ENCODE measurements at regions not wholly inside any gene's neighbourhood (a gene's known extent, or its start where the extent isn't known, plus 50 kb on each side); places are given as distances from the start of the nearest gene placed in this dataset.

- H4K8ac ChIP-seq (replicated peaks; ENCODE audit: insufficient read length, low read depth, low read length) = no peak overlapping the region
- H3T11ph ChIP-seq (ENCODE audit: low read length) = no peak overlapping the region
- H3K9ac ChIP-seq (ENCODE audit: extremely low read depth, insufficient read length, low read length) = no peak overlapping the region
- H2BK5ac ChIP-seq (ENCODE audit: insufficient read length, low read length) = no peak overlapping the region
- no peak overlapping the region for H3K18ac ChIP-seq (ENCODE audit: insufficient read length, low read depth, low read length)
- H3K4me1 ChIP-seq (ENCODE audit: insufficient read depth, low read length) = no peaks in the 10 kb centered on the region
- H3K14ac ChIP-seq (ENCODE audit: insufficient read depth, low read length) = no peak overlapping the region
- WGBS (ENCODE audit: extremely low coverage, insufficient read length, low lambda C conversion rate) = no CpG with 5 or more reads among the region's 1 CpG
- H2BK120ac ChIP-seq (ENCODE audit: low read depth, low read length, poor library complexity, severe bottlenecking) = no peak overlapping the region
- no peaks in the 10 kb centered on the region for H3K79me2 ChIP-seq (ENCODE audit: insufficient read depth, low read length)
- H3K27ac ChIP-seq (ENCODE audit: insufficient read length, low read depth, low read length) = no peak overlapping the region
- Mint-ChIP-seq H3K9me3 (no peaks in the 10 kb centered on the region), H3K27ac (no peak overlapping the region), H3K36me3 (ENCODE audit: insufficient read depth in 1 of 3, low read depth in 3 of 3) (no peaks in the 10 kb centered on the region), H3K4me1 (no peaks in the 10 kb centered on the region), H3K27me3 (ENCODE audit: low read depth) (no peaks in the 10 kb centered on the region), H3K4me3 (no peak overlapping the region)
- H4K20me1 ChIP-seq (ENCODE audit: control insufficient read depth, insufficient read depth, insufficient read length) = no peaks in the 10 kb centered on the region
- no peak overlapping the region for H3K23ac ChIP-seq (ENCODE audit: insufficient read length, low read depth, low read length)
- no peak overlapping the region for H2AK5ac ChIP-seq (ENCODE audit: insufficient read length, low read length)
- no peak for DNase-seq
- H3K27me3 ChIP-seq (ENCODE audit: insufficient read depth, low read length) = no peaks in the 10 kb centered on the region
- H4K5ac ChIP-seq (ENCODE audit: insufficient read length, low read depth, low read length) = no peak overlapping the region
- H2BK15ac ChIP-seq (ENCODE audit: low read depth, low read length) = no peak overlapping the region
- no peak overlapping the region for H2AFZ ChIP-seq (ENCODE audit: low read length)
- H4K91ac ChIP-seq (ENCODE audit: insufficient read length, low read depth, low read length) = no peak overlapping the region
- TF ChIP-seq, protein P1, sequence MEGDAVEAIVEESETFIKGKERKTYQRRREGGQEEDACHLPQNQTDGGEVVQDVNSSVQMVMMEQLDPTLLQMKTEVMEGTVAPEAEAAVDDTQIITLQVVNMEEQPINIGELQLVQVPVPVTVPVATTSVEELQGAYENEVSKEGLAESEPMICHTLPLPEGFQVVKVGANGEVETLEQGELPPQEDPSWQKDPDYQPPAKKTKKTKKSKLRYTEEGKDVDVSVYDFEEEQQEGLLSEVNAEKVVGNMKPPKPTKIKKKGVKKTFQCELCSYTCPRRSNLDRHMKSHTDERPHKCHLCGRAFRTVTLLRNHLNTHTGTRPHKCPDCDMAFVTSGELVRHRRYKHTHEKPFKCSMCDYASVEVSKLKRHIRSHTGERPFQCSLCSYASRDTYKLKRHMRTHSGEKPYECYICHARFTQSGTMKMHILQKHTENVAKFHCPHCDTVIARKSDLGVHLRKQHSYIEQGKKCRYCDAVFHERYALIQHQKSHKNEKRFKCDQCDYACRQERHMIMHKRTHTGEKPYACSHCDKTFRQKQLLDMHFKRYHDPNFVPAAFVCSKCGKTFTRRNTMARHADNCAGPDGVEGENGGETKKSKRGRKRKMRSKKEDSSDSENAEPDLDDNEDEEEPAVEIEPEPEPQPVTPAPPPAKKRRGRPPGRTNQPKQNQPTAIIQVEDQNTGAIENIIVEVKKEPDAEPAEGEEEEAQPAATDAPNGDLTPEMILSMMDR (conservative IDR thresholded peaks at IDR 0.05) = no peak
- no peaks in the 10 kb centered on the region for H3K79me1 ChIP-seq (ENCODE audit: insufficient read depth, low read depth, low read length, poor library complexity, severe bottlenecking)
- H3K4me2 ChIP-seq (ENCODE audit: insufficient read depth, insufficient read length, low read length) = no peak overlapping the region
- H3K23me2 ChIP-seq (ENCODE audit: insufficient read length, low read depth, low read length, poor library complexity, severe bottlenecking) = no peaks in the 10 kb centered on the region
- H3K4ac ChIP-seq (ENCODE audit: low read depth, low read length) = no peak overlapping the region
- H3K56ac ChIP-seq (ENCODE audit: insufficient read length, low read depth, low read length) = no peak overlapping the region
- H2BK20ac ChIP-seq (ENCODE audit: low read depth, low read length, poor library complexity, severe bottlenecking) = no peak overlapping the region
- no peaks in the 10 kb centered on the region for H3K9me3 ChIP-seq (ENCODE audit: control insufficient read depth, low read depth, low read length)
- H2BK12ac ChIP-seq (ENCODE audit: insufficient read length, low read depth, low read length) = no peak overlapping the region
These were observed 837.6 kb downstream of the TBC1D32 start for GRCh38 chr6:120496661-120497060.

Measured in H9 (cell line).